Hepatocyte (in vitro differentiated cells): ENCODE measurements at regions not wholly inside any gene's neighbourhood (a gene's known extent, or its start where the extent isn't known, plus 50 kb on each side); places are given as distances from the start of the nearest gene placed in this dataset.

Experiments
- EZH2 ChIP-seq: fragments of 200-600 bp; sonication (generic); IDR thresholded peaks from 2 replicates; pipeline ENCODE4 v1.6.1; 2016; ENCODE audit warnings: antibody characterized with exemption, mild to moderate bottlenecking, borderline replicate concordance
- EZH2phosphoT487 ChIP-seq: fragments of 200-600 bp; sonication (generic); IDR thresholded peaks from one replicate; pipeline ENCODE4 v1.6.1; 2018; ENCODE audit warnings: antibody characterized with exemption, mild to moderate bottlenecking, low read depth, moderate library complexity; ENCODE audit not compliant: unreplicated experiment, severe bottlenecking
- TF ChIP-seq, protein P1 (sequence below): fragments of 200-600 bp; sonication (generic); IDR thresholded peaks from 2 replicates; pipeline ENCODE4 v1.5.1; 2016; ENCODE audit warnings: antibody characterized with exemption, mild to moderate bottlenecking; ENCODE audit not compliant: poor library complexity

DNA sequence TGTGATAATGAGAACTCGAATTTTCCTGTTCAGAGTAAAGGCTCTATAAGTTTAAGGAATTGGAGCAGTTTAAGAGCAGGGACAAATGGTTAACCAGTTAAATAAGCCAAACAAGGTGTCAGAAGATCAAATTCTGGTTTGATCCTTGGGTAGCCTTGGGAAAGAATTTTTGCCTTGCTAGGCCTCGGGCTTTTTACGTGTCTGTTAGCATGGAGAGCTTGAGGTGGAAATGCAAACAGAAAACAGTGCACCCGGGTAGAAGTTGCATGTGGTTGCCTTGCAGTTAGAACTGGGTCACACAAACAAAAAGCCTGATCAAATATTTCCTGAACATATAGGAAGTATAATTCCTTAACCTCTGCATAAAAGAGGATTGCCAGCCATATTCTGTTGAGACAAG is 58.3 kb downstream of the RIN2 start:
- TF ChIP-seq, protein P1, sequence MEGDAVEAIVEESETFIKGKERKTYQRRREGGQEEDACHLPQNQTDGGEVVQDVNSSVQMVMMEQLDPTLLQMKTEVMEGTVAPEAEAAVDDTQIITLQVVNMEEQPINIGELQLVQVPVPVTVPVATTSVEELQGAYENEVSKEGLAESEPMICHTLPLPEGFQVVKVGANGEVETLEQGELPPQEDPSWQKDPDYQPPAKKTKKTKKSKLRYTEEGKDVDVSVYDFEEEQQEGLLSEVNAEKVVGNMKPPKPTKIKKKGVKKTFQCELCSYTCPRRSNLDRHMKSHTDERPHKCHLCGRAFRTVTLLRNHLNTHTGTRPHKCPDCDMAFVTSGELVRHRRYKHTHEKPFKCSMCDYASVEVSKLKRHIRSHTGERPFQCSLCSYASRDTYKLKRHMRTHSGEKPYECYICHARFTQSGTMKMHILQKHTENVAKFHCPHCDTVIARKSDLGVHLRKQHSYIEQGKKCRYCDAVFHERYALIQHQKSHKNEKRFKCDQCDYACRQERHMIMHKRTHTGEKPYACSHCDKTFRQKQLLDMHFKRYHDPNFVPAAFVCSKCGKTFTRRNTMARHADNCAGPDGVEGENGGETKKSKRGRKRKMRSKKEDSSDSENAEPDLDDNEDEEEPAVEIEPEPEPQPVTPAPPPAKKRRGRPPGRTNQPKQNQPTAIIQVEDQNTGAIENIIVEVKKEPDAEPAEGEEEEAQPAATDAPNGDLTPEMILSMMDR = no peak
- TF ChIP-seq EZH2 (no peak), EZH2phosphoT487 (no peak)
